IMR-90 (cell line): ENCODE measurements at regions not wholly inside any gene's neighbourhood (a gene's known extent, or its start where the extent isn't known, plus 50 kb on each side); places are given as distances from the start of the nearest gene placed in this dataset.

Source experiments
- ATAC-seq: fragments of 200-7000 bp; cut with Tn5 transposase; 2 replicates; pipeline ENCODE4 v1.9.1; 2020; ENCODE audit warnings: low read depth, mild to moderate bottlenecking, moderate library complexity
- BruUV-seq: library from RNA; stranded (reverse); fragments of 400-500 nt; replicated peaks from 2 replicates; lab custom pipeline; 2021; lab: Mats Ljungman, UMichigan
- CTCF ChIA-PET: fragments of 300-600 bp; formaldehyde crosslinking; extraction: SDS; loops from one replicate; lab custom pipeline; 2021; ENCODE audit warnings: antibody characterized with exemption; lab: Yijun Ruan, JAX
- POLR2A ChIA-PET: fragments of 300-600 bp; sonication (Branson Sonifier 250); formaldehyde crosslinking; loops from one replicate; lab custom pipeline; 2022; ENCODE audit warnings: antibody characterized with exemption; ENCODE audit not compliant: unreplicated experiment; lab: Charles Lee
- DNase-seq: peaks from one replicate; pipeline ENCODE4 v3.0.0; 2013
- H2AFZ ChIP-seq: replicated peaks from 2 replicates; pipeline ENCODE3; 2013; ENCODE audit warnings: low read length, mild to moderate bottlenecking; ENCODE audit not compliant: poor library complexity
- H2AK5ac ChIP-seq: 2 replicates; pipeline ENCODE4 v1.6.1; 2013; ENCODE audit warnings: low read depth, low read length, inconsistent platforms
- H2AK9ac ChIP-seq: replicated peaks from 2 replicates; pipeline ENCODE3; 2013; ENCODE audit warnings: mild to moderate bottlenecking, low read depth, low read length, moderate library complexity; ENCODE audit not compliant: poor library complexity
- H2BK120ac ChIP-seq: 2 replicates; pipeline ENCODE4 v1.6.1; 2013; ENCODE audit warnings: low read depth, low read length, inconsistent platforms
- H2BK15ac ChIP-seq: 3 replicates; pipeline ENCODE4 v1.6.1; 2013; ENCODE audit warnings: low read depth, low read length, inconsistent platforms
- H2BK20ac ChIP-seq: 2 replicates; pipeline ENCODE4 v1.6.1; 2013; ENCODE audit warnings: low read depth, mild to moderate bottlenecking, inconsistent platforms, low read length, moderate library complexity
- H2BK5ac ChIP-seq: 2 replicates; pipeline ENCODE4 v1.6.1; 2013; ENCODE audit warnings: mild to moderate bottlenecking, low read depth, low read length, inconsistent platforms; ENCODE audit not compliant: poor library complexity, severe bottlenecking
- H3K14ac ChIP-seq: replicated peaks from 2 replicates; pipeline ENCODE4 v1.6.1; 2013; ENCODE audit warnings: low read depth, low read length, inconsistent platforms
- H3K18ac ChIP-seq: 2 replicates; pipeline ENCODE4 v1.6.1; 2013; ENCODE audit warnings: low read depth, low read length, control low read depth
- H3K23ac ChIP-seq: 2 replicates; pipeline ENCODE4 v1.6.1; 2013; ENCODE audit warnings: low read depth, low read length, inconsistent platforms
- H3K27ac ChIP-seq: 2 replicates; pipeline ENCODE4 v1.5.1; 2013; ENCODE audit warnings: mild to moderate bottlenecking, control low read depth, low read length; ENCODE audit not compliant: insufficient read depth
- H3K27me3 ChIP-seq: 2 replicates; pipeline ENCODE4 v1.6.1; 2013; ENCODE audit warnings: low read length; ENCODE audit not compliant: control insufficient read depth, insufficient read depth
- H3K36me3 ChIP-seq: 2 replicates; pipeline ENCODE4 v1.6.1; 2013; ENCODE audit warnings: low read length, mixed read lengths; ENCODE audit not compliant: control insufficient read depth, insufficient read depth
- H3K4ac ChIP-seq: 2 replicates; pipeline ENCODE4 v1.6.1; 2013; ENCODE audit warnings: low read depth, low read length, inconsistent platforms
- H3K4me1 ChIP-seq: 2 replicates; pipeline ENCODE4 v1.6.1; 2013; ENCODE audit warnings: low read length, mixed read lengths; ENCODE audit not compliant: control insufficient read depth, insufficient read depth
- H3K4me2 ChIP-seq: 2 replicates; pipeline ENCODE4 v1.6.1; 2013; ENCODE audit warnings: low read depth, mild to moderate bottlenecking, control low read depth, low read length, moderate library complexity
- H3K4me3 ChIP-seq: 2 replicates; pipeline ENCODE4 v1.5.1; 2013; ENCODE audit warnings: low read depth, mild to moderate bottlenecking, control low read depth, low read length, moderate library complexity; ENCODE audit not compliant: insufficient read depth
- H3K56ac ChIP-seq: 2 replicates; pipeline ENCODE4 v1.6.1; 2013; ENCODE audit warnings: low read length, inconsistent platforms; ENCODE audit not compliant: insufficient read depth; ENCODE audit errors: extremely low read depth
- H3K79me1 ChIP-seq, 2 experiments: 2 replicates each; pipeline ENCODE4 v1.6.1; 2013; ENCODE audit warnings: low read length in 2 of 2, inconsistent platforms in 1 of 2, low read depth in 1 of 2
- H3K9ac ChIP-seq: 2 replicates; pipeline ENCODE4 v1.6.1; 2013; ENCODE audit warnings: low read depth, low read length, control low read depth
- H3K9me1 ChIP-seq: 2 replicates; pipeline ENCODE4 v1.6.1; 2013; ENCODE audit warnings: low read length, inconsistent platforms; ENCODE audit not compliant: insufficient read depth
- H3K9me3 ChIP-seq: 2 replicates; pipeline ENCODE4 v1.6.1; 2013; ENCODE audit warnings: low read length; ENCODE audit not compliant: control insufficient read depth, insufficient read depth
- H4K20me1 ChIP-seq: 2 replicates; pipeline ENCODE4 v1.6.1; 2013; ENCODE audit warnings: low read length, inconsistent platforms; ENCODE audit not compliant: insufficient read depth
- H4K5ac ChIP-seq: 2 replicates; pipeline ENCODE4 v1.6.1; 2013; ENCODE audit warnings: mild to moderate bottlenecking, low read depth, low read length, control low read depth
- H4K8ac ChIP-seq, 2 experiments: 2 replicates each; pipeline ENCODE4 v1.6.1; 2013; ENCODE audit warnings: low read depth in 2 of 2, low read length in 2 of 2, control low read depth in 1 of 2, inconsistent platforms in 1 of 2
- H4K91ac ChIP-seq: 2 replicates; pipeline ENCODE4 v1.6.1; 2013; ENCODE audit warnings: low read depth, low read length, inconsistent platforms; ENCODE audit not compliant: insufficient read depth
- BHLHE40 ChIP-seq: fragments of 150-350 bp; IDR thresholded peaks from 2 replicates; pipeline ENCODE4 v1.6.1; 2016; ENCODE audit warnings: mild to moderate bottlenecking, low read depth, low read length
- CHD1 ChIP-seq: IDR thresholded peaks from 2 replicates; pipeline ENCODE4 v1.6.1; 2012; ENCODE audit warnings: low read depth, low read length, improper control_type of control experiment
- FOS ChIP-seq: fragments of 150-350 bp; IDR thresholded peaks from 2 replicates; pipeline ENCODE4 v1.6.1; 2016; ENCODE audit warnings: low read depth, low read length
- MAFK ChIP-seq: IDR thresholded peaks from 2 replicates; pipeline ENCODE4 v1.6.1; 2012; ENCODE audit warnings: low read depth, low read length, improper control_type of control experiment
- MAZ ChIP-seq: IDR thresholded peaks from 2 replicates; pipeline ENCODE4 v1.6.1; 2012; ENCODE audit warnings: low read depth, mild to moderate bottlenecking, low read length, improper control_type of control experiment, moderate library complexity, borderline replicate concordance
- MXI1 ChIP-seq: IDR thresholded peaks from 2 replicates; pipeline ENCODE4 v1.6.1; 2012; ENCODE audit warnings: low read depth, mild to moderate bottlenecking, low read length, moderate library complexity, borderline replicate concordance
- NFE2L2 ChIP-seq: fragments of 150-350 bp; IDR thresholded peaks from 2 replicates; pipeline ENCODE4 v1.6.1; 2016; ENCODE audit warnings: low read depth, mild to moderate bottlenecking, low read length
- POLR2A ChIP-seq: IDR thresholded peaks from 2 replicates; pipeline ENCODE4 v1.6.1; 2012; ENCODE audit warnings: mild to moderate bottlenecking, low read depth, low read length
- RFX5 ChIP-seq: IDR thresholded peaks from 2 replicates; pipeline ENCODE4 v1.8.0; 2012; ENCODE audit warnings: low read depth, mild to moderate bottlenecking, low read length, moderate library complexity
- SMC3 ChIP-seq: fragments of 150-350 bp; IDR thresholded peaks from 2 replicates; pipeline ENCODE4 v1.6.1; 2016; ENCODE audit warnings: low read depth, mild to moderate bottlenecking, antibody characterized with exemption, low read length, moderate library complexity
- WGBS, 2 experiments: methylation state at CpG; one replicate each; pipeline versions ENCODE4 v1.1.5 to v1.1.7; 2013; ENCODE audit warnings: missing lambda C conversion rate in 2 of 2; ENCODE audit not compliant: insufficient read length in 1 of 2; ENCODE audit errors: extremely low coverage in 2 of 2; 5-methylcytosine and 5-hydroxymethylcytosine counted together
- dilution Hi-C: fragments of 300-500 bp; cut with HindIII; formaldehyde crosslinking; loops from one replicate; pipeline ENCODE4 v1.14.3; 2018; ENCODE audit warnings: low sequenced_read_pairs; ENCODE audit not compliant: unreplicated experiment
- in situ Hi-C: fragments of 300-500 bp; cut with MboI; formaldehyde crosslinking; loops from 3 replicates; pipeline ENCODE4 v1.14.3; 2019; ENCODE audit warnings: low sequenced_read_pairs, inconsistent platforms, mixed read lengths
- intact Hi-C: fragments of 100-400 bp; cut with micrococcal nuclease; formaldehyde crosslinking; loops from 2 replicates; pipeline ENCODE4 v1.10.0; 2022

GRCh38 chr1:221356693-221357092, 385.2 kb downstream of the DUSP10 start:
- CTCF ChIA-PET, result no interaction called here
- Histone ChIP-seq H4K20me1 (no peaks in the 10 kb centered on the region), H4K5ac (no peak overlapping the region), H2AK5ac (no peak overlapping the region), H3K18ac (no peak overlapping the region), H3K9ac (no peak overlapping the region), H3K4me2 (no peak overlapping the region), H3K36me3 (no peaks in the 10 kb centered on the region), H3K4me1 (no peaks in the 10 kb centered on the region), H2BK120ac (no peak overlapping the region), H3K4ac (no peak overlapping the region), H4K8ac (no peak overlapping the region), H2BK5ac (no peak overlapping the region), H3K27ac (no peak overlapping the region), H2BK15ac (no peak overlapping the region), H3K56ac (no peak overlapping the region), H3K23ac (no peak overlapping the region), H2BK20ac (no peak overlapping the region), H2AFZ (no peak overlapping the region), H3K79me1 (no peaks in the 10 kb centered on the region), H3K27me3 (no peaks in the 10 kb centered on the region), H3K14ac (no peak overlapping the region), H3K9me1 (no peaks in the 10 kb centered on the region), H3K9me3 (no peaks in the 10 kb centered on the region), H3K4me3 (no peak overlapping the region), H2AK9ac (no peak overlapping the region), H4K91ac (no peak overlapping the region)
- ATAC-seq (no peak), DNase-seq (no peak)
- in situ Hi-C loops (no loop called here), dilution Hi-C loops (no loop called here), intact Hi-C loops (no loop called here)
- POLR2A ChIA-PET, result no interaction called here
- WGBS, 2 experiments, result no CpG with 5 or more reads among the region's 1 CpG
- BruUV-seq, result no TSS peak
- TF ChIP-seq MAZ (no peak), BHLHE40 (no peak), MXI1 (no peak), CHD1 (no peak), RFX5 (no peak), FOS (no peak), NFE2L2 (no peak), SMC3 (no peak), MAFK (no peak), POLR2A (no peak)
